H1 (cell line): ENCODE measurements at regions not wholly inside any gene's neighbourhood (a gene's known extent, or its start where the extent isn't known, plus 50 kb on each side); places are given as distances from the start of the nearest gene placed in this dataset.

Source experiments
- CTCF ChIA-PET: fragments of 300-600 bp; sonication (Branson Sonifier 250); formaldehyde crosslinking; loops from one replicate; lab custom pipeline; 2021; ENCODE audit not compliant: partially characterized antibody; lab: Charles Lee
- POLR2A ChIA-PET: fragments of 300-600 bp; sonication (Branson Sonifier 250); formaldehyde crosslinking; loops from one replicate; lab custom pipeline; 2021; ENCODE audit warnings: inconsistent platforms; ENCODE audit not compliant: partially characterized antibody; lab: Charles Lee
- DNase-seq, 2 experiments: peaks; one replicate each; pipeline versions ENCODE4 v3.0.0 to v3.0.0-alpha.2; 2010 to 2022; ENCODE audit warnings: low spot score in 2 of 2, low read depth in 1 of 2, mixed read lengths in 1 of 2
- FAIRE-seq: peaks from 2 replicates; lab custom pipeline; 2011; peaks lifted over from hg19 to GRCh38; lab: Jason Lieb, UNC
- H2AFZ ChIP-seq: 2 replicates; pipeline ENCODE4 v1.8.1; 2012; ENCODE audit warnings: low read length, inconsistent platforms
- H2AK5ac ChIP-seq: 2 replicates; pipeline ENCODE4 v1.6.1; 2013; ENCODE audit warnings: low read depth, low read length
- H2BK120ac ChIP-seq: replicated peaks from 2 replicates; pipeline ENCODE3; 2013; ENCODE audit warnings: low read depth, low read length, inconsistent platforms
- H2BK12ac ChIP-seq: 2 replicates; pipeline ENCODE4 v1.6.1; 2013; ENCODE audit warnings: low read depth, low read length
- H2BK15ac ChIP-seq: 2 replicates; pipeline ENCODE4 v1.6.1; 2013; ENCODE audit warnings: low read length
- H2BK20ac ChIP-seq: 2 replicates; pipeline ENCODE4 v1.6.1; 2013; ENCODE audit warnings: low read length
- H2BK5ac ChIP-seq: 2 replicates; pipeline ENCODE4 v1.6.1; 2013; ENCODE audit warnings: low read depth, low read length
- H3K14ac ChIP-seq: 2 replicates; pipeline ENCODE4 v1.6.1; 2013; ENCODE audit warnings: inconsistent platforms; ENCODE audit not compliant: insufficient read length
- H3K18ac ChIP-seq: 2 replicates; pipeline ENCODE4 v1.6.1; 2013; ENCODE audit warnings: low read length; ENCODE audit errors: extremely low read depth
- H3K23ac ChIP-seq: 2 replicates; pipeline ENCODE4 v1.6.1; 2013; ENCODE audit warnings: inconsistent platforms; ENCODE audit not compliant: insufficient read length
- H3K23me2 ChIP-seq: 2 replicates; pipeline ENCODE4 v1.6.1; 2013; ENCODE audit warnings: low read depth, low read length
- H3K27ac ChIP-seq: 2 replicates; pipeline ENCODE4 v1.6.1; 2011; ENCODE audit warnings: low read depth, low read length, inconsistent platforms
- H3K27me3 ChIP-seq, 4 experiments: replicated peaks in 1 of 4; 1 replicate in 1 of 4; 2 replicates in 3 of 4; pipeline versions ENCODE4 v1.6.1 to v1.8.1; 2011 to 2013; ENCODE audit warnings: low read length in 3 of 4, mild to moderate bottlenecking in 3 of 4, inconsistent platforms in 2 of 4, mixed read lengths in 2 of 4, moderate library complexity in 1 of 4; ENCODE audit not compliant: control insufficient read depth in 3 of 4, insufficient read depth in 3 of 4; ENCODE audit errors: extremely low read depth in 1 of 4
- H3K36me3 ChIP-seq, 4 experiments: 2 replicates each; pipeline versions ENCODE4 v1.6.1 to v1.8.1; 2011 to 2013; ENCODE audit warnings: mild to moderate bottlenecking in 4 of 4, low read length in 3 of 4, moderate library complexity in 2 of 4, control low read depth in 1 of 4, inconsistent platforms in 1 of 4; ENCODE audit not compliant: insufficient read depth in 4 of 4, control insufficient read depth in 2 of 4
- H3K4ac ChIP-seq: replicated peaks from 2 replicates; pipeline ENCODE3; 2013; ENCODE audit warnings: low read length, low read depth, mixed read lengths, inconsistent platforms; ENCODE audit not compliant: insufficient read length
- H3K4me1 ChIP-seq, 4 experiments: replicated peaks in 1 of 4; 1 replicate in 1 of 4; 2 replicates in 3 of 4; pipeline versions ENCODE4 v1.6.1 to v1.8.1; 2011 to 2013; ENCODE audit warnings: low read length in 3 of 4, inconsistent platforms in 2 of 4, mixed read lengths in 1 of 4; ENCODE audit not compliant: insufficient read depth in 4 of 4, control insufficient read depth in 3 of 4
- H3K4me2 ChIP-seq, 2 experiments: 2 replicates each; pipeline versions ENCODE4 v1.6.1 to v1.8.1; 2011 to 2013; ENCODE audit warnings: low read depth in 2 of 2, low read length in 2 of 2, control low read depth in 1 of 2, inconsistent platforms in 1 of 2, mild to moderate bottlenecking in 1 of 2; ENCODE audit not compliant: insufficient read depth in 1 of 2
- H3K4me3 ChIP-seq, 4 experiments: fragments of 200-600, 300-600 bp in 1 of 4; sonication (generic), shearing (Covaris generic), sonication (Bioruptor Twin) in 1 of 4; 2 replicates each; pipeline versions ENCODE4 v1.5.1 to v1.8.1; 2011 to 2016; ENCODE audit warnings: low read length in 4 of 4, low read depth in 3 of 4, control low read depth in 2 of 4, inconsistent platforms in 2 of 4, mild to moderate bottlenecking in 2 of 4, mixed read lengths in 1 of 4, moderate library complexity in 1 of 4; ENCODE audit not compliant: insufficient read depth in 2 of 4; ENCODE audit errors: extremely low read depth in 1 of 4
- H3K56ac ChIP-seq: replicated peaks from 2 replicates; pipeline ENCODE3; 2013; ENCODE audit warnings: low read depth, mild to moderate bottlenecking, mixed read lengths, low read length, inconsistent platforms; ENCODE audit not compliant: insufficient read length
- H3K79me1 ChIP-seq: 2 replicates; pipeline ENCODE4 v1.6.1; 2013; ENCODE audit warnings: low read depth, low read length, control low read depth
- H3K79me2 ChIP-seq, 2 experiments: 2 replicates each; pipeline versions ENCODE4 v1.6.1 to v1.8.1; 2012 to 2013; ENCODE audit warnings: low read length in 2 of 2, mild to moderate bottlenecking in 2 of 2, inconsistent platforms in 1 of 2; ENCODE audit not compliant: insufficient read depth in 2 of 2, control insufficient read depth in 1 of 2
- H3K9ac ChIP-seq, 4 experiments: replicated peaks in 1 of 4; 1 replicate in 1 of 4; 2 replicates in 3 of 4; pipeline versions ENCODE4 v1.6.1 to v1.8.1; 2011 to 2013; ENCODE audit warnings: low read depth in 3 of 4, low read length in 3 of 4, control low read depth in 2 of 4, mild to moderate bottlenecking in 2 of 4, moderate library complexity in 2 of 4, inconsistent platforms in 1 of 4; ENCODE audit errors: extremely low read depth in 1 of 4
- H3K9me3 ChIP-seq, 2 experiments: 2 replicates each; pipeline versions ENCODE4 v1.6.1 to v1.8.1; 2012 to 2013; ENCODE audit warnings: mild to moderate bottlenecking in 2 of 2, moderate library complexity in 2 of 2, control low read depth in 1 of 2, inconsistent platforms in 1 of 2, low read depth in 1 of 2, low read length in 1 of 2, mixed read lengths in 1 of 2; ENCODE audit not compliant: insufficient read depth in 2 of 2
- H4K20me1 ChIP-seq, 2 experiments: replicated peaks in 1 of 2; 2 replicates each; pipeline versions ENCODE3 to v1.8.1; 2011 to 2013; ENCODE audit warnings: inconsistent platforms in 2 of 2, low read length in 2 of 2, mild to moderate bottlenecking in 1 of 2; ENCODE audit not compliant: insufficient read depth in 2 of 2, control insufficient read depth in 1 of 2
- H4K5ac ChIP-seq: 2 replicates; pipeline ENCODE4 v1.6.1; 2013; ENCODE audit warnings: low read length, low read depth, mixed read lengths, inconsistent platforms; ENCODE audit not compliant: insufficient read length
- H4K8ac ChIP-seq: 2 replicates; pipeline ENCODE4 v1.8.0; 2013; ENCODE audit warnings: mild to moderate bottlenecking, moderate library complexity, low read length, inconsistent platforms; ENCODE audit not compliant: insufficient read depth; ENCODE audit errors: extremely low read depth
- H4K91ac ChIP-seq: replicated peaks from 2 replicates; pipeline ENCODE3; 2013; ENCODE audit warnings: low read length, mixed read lengths, inconsistent platforms; ENCODE audit not compliant: insufficient read length
- GTF2F1 ChIP-seq: IDR thresholded peaks from 2 replicates; pipeline ENCODE4 v1.6.1; 2012; ENCODE audit warnings: low read depth, low read length, improper control_type of control experiment, borderline replicate concordance
- TEAD4 ChIP-seq: IDR thresholded peaks from 2 replicates; pipeline ENCODE4 v1.6.1; 2012; ENCODE audit warnings: low read depth, low read length, inconsistent platforms, mixed read lengths
- WGBS, 2 experiments: shearing (Covaris generic) in 1 of 2; methylation state at CpG; one replicate each; pipeline versions ENCODE4 v1.1.6 to v1.1.7; 2013 to 2015; ENCODE audit warnings: low lambda C conversion rate in 2 of 2, mixed read lengths in 2 of 2, inconsistent platforms in 1 of 2, low coverage in 1 of 2, missing lambda C conversion rate in 1 of 2; ENCODE audit not compliant: insufficient replicate concordance in 2 of 2, insufficient coverage in 1 of 2, insufficient read length in 1 of 2; ENCODE audit errors: extremely low coverage in 1 of 2, missing lambda C conversion rate in 1 of 2; 5-methylcytosine and 5-hydroxymethylcytosine counted together

DNA sequence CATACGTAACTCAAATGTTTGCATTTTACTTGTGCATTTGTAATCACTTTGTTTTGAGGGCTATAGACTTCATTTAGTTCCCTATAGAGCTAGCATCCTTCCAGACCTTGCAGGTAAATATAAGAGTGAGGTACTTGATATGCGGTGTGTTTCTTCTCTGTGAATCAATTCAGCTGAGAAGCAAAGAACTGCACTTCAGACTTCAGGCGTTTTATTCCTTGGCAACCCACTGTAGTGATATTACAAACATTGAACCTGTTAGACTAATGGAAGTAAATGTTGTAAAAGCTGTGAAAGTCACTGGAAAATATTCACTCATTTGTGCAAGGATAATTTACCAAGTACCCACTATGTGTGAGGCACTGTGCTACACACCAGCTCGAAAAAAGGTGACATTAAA, 94.1 kb upstream of the CHL1 start:
- TF ChIP-seq TEAD4 (no peak), GTF2F1 (no peak)
- H2AK5ac ChIP-seq, result no peak overlapping the region

More for the DNA sequence above, 94.1 kb upstream of the CHL1 start:
- ChIA-PET POLR2A (no interaction called here), CTCF (interaction anchor here (0.6 to 0.8 kb wide), 2 partner anchors 9 to 768 kb away, joined by 3 read pairs; no protein-coding TSS in a partner anchor)
- H2BK20ac ChIP-seq, result no peak overlapping the region
- WGBS, 2 experiments, result 68% methylated on average over 4 of the region's 4 CpGs; no CpG with 5 or more reads in 1 of the 2 experiments
- no peaks in the 10 kb centered on the region for H3K36me3 ChIP-seq
- H4K91ac ChIP-seq, result no peak overlapping the region
- no peaks in the 10 kb centered on the region for H4K20me1 ChIP-seq
- no peak overlapping the region for H3K56ac ChIP-seq
- DNase-seq, result no peak
- no peaks in the 10 kb centered on the region for H3K79me1 ChIP-seq
- no peak overlapping the region for H2AFZ ChIP-seq
- H3K27ac ChIP-seq, result no peak overlapping the region
- H4K8ac ChIP-seq, result no peak overlapping the region
- no peak overlapping the region for H4K5ac ChIP-seq
- no peaks in the 10 kb centered on the region for H3K79me2 ChIP-seq
- no peak overlapping the region for H3K23ac ChIP-seq
- no peak overlapping the region for H2BK15ac ChIP-seq
- H3K9ac ChIP-seq, result no peak overlapping the region
- no peak overlapping the region for H2BK5ac ChIP-seq
- no peaks in the 10 kb centered on the region for H3K9me3 ChIP-seq
- no peak overlapping the region for H2BK120ac ChIP-seq
- no peak for FAIRE-seq
- H3K4me1 ChIP-seq, result peaks cover 0 to 13% (median 6%) of the 10 kb centered on the region in 4 experiments; a peak in 4 of 7 replicates
- H3K23me2 ChIP-seq, result no peaks in the 10 kb centered on the region
- H3K18ac ChIP-seq, result no peak overlapping the region
- H3K4ac ChIP-seq, result no peak overlapping the region
- H3K4me2 ChIP-seq, result no peak overlapping the region
- H3K4me3 ChIP-seq, result no peak overlapping the region
- H3K27me3 ChIP-seq, result no peaks in the 10 kb centered on the region
- H3K14ac ChIP-seq, result no peak overlapping the region
- H2BK12ac ChIP-seq, result no peak overlapping the region
